ENCODE measurements at regions not wholly inside any gene's neighbourhood (a gene's known extent, or its start where the extent isn't known, plus 50 kb on each side); places are given as distances from the start of the nearest gene placed in this dataset.

- no peak for TF ChIP-seq POLR2A (IDR thresholded peaks at IDR 0.05; ENCODE audit: low read length)
- TF ChIP-seq GATA1 (IDR thresholded peaks at IDR 0.05; ENCODE audit: low read depth, low read length) = no peak
These were observed 1654.6 kb upstream of the RAG2 start for GRCh38 chr11:38252620-38253019.
